ENCODE measurements at regions not wholly inside any gene's neighbourhood (a gene's known extent, or its start where the extent isn't known, plus 50 kb on each side); places are given as distances from the start of the nearest gene placed in this dataset.

DNA sequence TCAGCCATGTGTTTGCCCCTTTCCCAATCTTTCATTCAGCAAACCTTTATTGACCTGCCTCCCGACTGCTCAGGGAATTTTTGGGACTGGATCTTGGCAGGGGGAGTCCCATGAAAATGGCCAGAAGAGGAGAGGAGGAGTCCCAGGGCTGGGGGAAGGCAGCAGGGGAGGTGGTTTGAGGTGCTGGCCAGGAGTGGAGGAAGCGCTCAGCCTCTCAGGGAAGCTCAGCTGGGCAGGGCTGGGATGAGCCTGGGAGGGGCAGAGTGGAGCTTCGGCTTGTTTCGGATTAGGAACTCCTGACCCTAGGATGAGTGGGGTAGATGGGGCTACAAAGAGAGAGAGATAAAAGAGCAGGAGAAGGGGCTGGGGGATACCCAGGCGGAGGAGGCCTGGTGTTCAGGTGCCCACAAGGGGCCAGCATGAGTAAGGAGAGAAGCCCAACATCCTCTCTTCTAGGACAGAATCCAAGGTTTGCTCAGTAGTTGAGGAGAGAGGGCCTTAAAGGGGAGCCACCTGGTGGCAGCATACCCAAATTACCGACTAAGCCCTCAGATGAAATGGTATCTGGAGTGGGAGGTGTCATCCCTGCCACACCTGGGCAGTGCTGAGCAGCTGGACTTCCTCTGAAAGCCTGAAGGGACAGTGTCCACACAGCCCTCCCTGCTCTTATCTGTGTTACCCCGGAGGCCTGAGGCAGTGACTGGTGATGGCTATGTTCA is 91.1 kb downstream of the INHBB start (continued):
- TF ChIP-seq ZNF792 (CRISPR knock-in tag; IDR thresholded peaks at IDR 0.05) (no peak), TFAP4 (IDR thresholded peaks at IDR 0.05; ENCODE audit: borderline replicate concordance, low read depth) (peak; percentile 26; the same call in 1 of the 2 replicates), MED1 (CRISPR knock-in tag; IDR thresholded peaks at IDR 0.05) (0 out of 2 replicates have a peak, but pooled peaks have one; percentile 31), KLF6 (CRISPR knock-in tag; IDR thresholded peaks at IDR 0.05) (no peak), PRMT3 (CRISPR knock-in tag; IDR thresholded peaks at IDR 0.05; ENCODE audit: borderline replicate concordance, low read depth) (no peak), ZNF180 (CRISPR knock-in tag; IDR thresholded peaks at IDR 0.05; ENCODE audit: borderline replicate concordance, low read depth) (no peak), SAP130 (CRISPR knock-in tag; IDR thresholded peaks at IDR 0.05; ENCODE audit: low read depth) (peak; percentile 25; the same call in 1 of the 2 replicates), FOSL2 (CRISPR knock-in tag; IDR thresholded peaks at IDR 0.05) (peak; percentile 52), PITX1 (CRISPR knock-in tag; IDR thresholded peaks at IDR 0.05) (peak; percentile 32; the same call in 1 of the 2 replicates), ZNF263 (CRISPR knock-in tag; IDR thresholded peaks at IDR 0.05) (0 out of 2 replicates have a peak, but pooled peaks have one; percentile 20), HOXA3 (CRISPR knock-in tag; IDR thresholded peaks at IDR 0.05) (peak; percentile 40; the same call in 1 of the 2 replicates), FOXA1 (IDR thresholded peaks at IDR 0.05) (no peak), FOXA1 (CRISPR knock-in tag; IDR thresholded peaks at IDR 0.05) (0 out of 2 replicates have a peak, but pooled peaks have one; percentile 16), GMEB1 (CRISPR knock-in tag; IDR thresholded peaks at IDR 0.05; ENCODE audit: borderline replicate concordance) (no peak), FOSL1 (CRISPR knock-in tag; IDR thresholded peaks at IDR 0.05; ENCODE audit: borderline replicate concordance) (no peak), ZNF225 (CRISPR knock-in tag; IDR thresholded peaks at IDR 0.05) (peak; percentile 43; the same call in 1 of the 2 replicates), ZFX (CRISPR knock-in tag; IDR thresholded peaks at IDR 0.05; ENCODE audit: low read depth) (peak; percentile 27; the same call in 1 of the 2 replicates), ZNF296 (CRISPR knock-in tag; conservative IDR thresholded peaks at IDR 0.05) (0 out of 2 replicates have a peak, but pooled peaks have one; percentile 36), SOX13 (IDR thresholded peaks at IDR 0.05) (no peak), SOX13 (CRISPR knock-in tag; conservative IDR thresholded peaks at IDR 0.05 in 1 of 2, IDR thresholded peaks at IDR 0.05 in 1 of 2) (peak in 1 of 2 experiments; percentile 42; a peak in 2 of 4 replicates), RAD21 (CRISPR knock-in tag; IDR thresholded peaks at IDR 0.05) (peak; percentile 95)
- TF ChIP-seq, protein P1, sequence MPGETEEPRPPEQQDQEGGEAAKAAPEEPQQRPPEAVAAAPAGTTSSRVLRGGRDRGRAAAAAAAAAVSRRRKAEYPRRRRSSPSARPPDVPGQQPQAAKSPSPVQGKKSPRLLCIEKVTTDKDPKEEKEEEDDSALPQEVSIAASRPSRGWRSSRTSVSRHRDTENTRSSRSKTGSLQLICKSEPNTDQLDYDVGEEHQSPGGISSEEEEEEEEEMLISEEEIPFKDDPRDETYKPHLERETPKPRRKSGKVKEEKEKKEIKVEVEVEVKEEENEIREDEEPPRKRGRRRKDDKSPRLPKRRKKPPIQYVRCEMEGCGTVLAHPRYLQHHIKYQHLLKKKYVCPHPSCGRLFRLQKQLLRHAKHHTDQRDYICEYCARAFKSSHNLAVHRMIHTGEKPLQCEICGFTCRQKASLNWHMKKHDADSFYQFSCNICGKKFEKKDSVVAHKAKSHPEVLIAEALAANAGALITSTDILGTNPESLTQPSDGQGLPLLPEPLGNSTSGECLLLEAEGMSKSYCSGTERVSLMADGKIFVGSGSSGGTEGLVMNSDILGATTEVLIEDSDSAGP (CRISPR knock-in tag; IDR thresholded peaks at IDR 0.05; ENCODE audit: borderline replicate concordance): peak; percentile 30; the same call in 1 of the 2 replicates
- TF ChIP-seq, protein P2, sequence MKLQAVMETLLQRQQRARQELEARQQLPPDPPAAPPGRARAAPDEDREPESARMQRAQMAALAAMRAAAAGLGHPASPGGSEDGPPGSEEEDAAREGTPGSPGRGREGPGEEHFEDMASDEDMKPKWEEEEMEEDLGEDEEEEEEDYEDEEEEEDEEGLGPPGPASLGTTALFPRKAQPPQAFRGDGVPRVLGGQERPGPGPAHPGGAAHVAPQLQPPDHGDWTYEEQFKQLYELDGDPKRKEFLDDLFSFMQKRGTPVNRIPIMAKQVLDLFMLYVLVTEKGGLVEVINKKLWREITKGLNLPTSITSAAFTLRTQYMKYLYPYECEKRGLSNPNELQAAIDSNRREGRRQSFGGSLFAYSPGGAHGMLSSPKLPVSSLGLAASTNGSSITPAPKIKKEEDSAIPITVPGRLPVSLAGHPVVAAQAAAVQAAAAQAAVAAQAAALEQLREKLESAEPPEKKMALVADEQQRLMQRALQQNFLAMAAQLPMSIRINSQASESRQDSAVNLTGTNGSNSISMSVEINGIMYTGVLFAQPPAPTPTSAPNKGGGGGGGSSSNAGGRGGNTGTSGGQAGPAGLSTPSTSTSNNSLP (IDR thresholded peaks at IDR 0.05; ENCODE audit: low read depth, low read length): 0 out of 2 replicates have a peak, but pooled peaks have one; percentile 35
